AG10803 (cell line): ENCODE measurements at regions not wholly inside any gene's neighbourhood (a gene's known extent, or its start where the extent isn't known, plus 50 kb on each side); places are given as distances from the start of the nearest gene placed in this dataset.

ENCODE experiments used
- DNase-seq: peaks from one replicate; pipeline ENCODE4 v3.0.0; 2010; ENCODE audit warnings: low read depth
- H3K4me3 ChIP-seq: 2 replicates; pipeline ENCODE4 v1.5.1; 2011; ENCODE audit warnings: mild to moderate bottlenecking, low read length, control low read depth
- TF ChIP-seq, protein P1 (sequence below): conservative IDR thresholded peaks from 2 replicates; pipeline ENCODE4 v1.5.1; 2011; ENCODE audit warnings: mild to moderate bottlenecking, low read length, control low read depth, inconsistent platforms

DNA sequence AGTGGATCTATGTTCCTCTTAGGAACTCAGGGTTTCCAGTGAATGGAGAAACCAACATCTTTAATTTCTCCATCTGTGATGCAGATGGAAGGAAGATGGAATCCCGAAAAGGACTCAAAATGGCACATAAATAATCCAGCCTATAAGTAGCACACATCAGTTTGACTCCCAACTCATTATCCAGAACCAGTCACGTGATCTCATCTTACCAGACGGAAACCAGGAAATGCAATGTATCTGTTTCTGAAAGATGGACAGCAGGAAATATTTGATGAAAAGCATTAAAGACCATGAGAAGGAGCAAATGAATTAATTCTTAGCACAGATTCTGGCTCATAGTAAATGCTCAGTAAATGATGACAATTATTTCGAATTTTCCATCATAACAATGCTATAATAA lies 443.1 kb upstream of the FMR1 start:
- TF ChIP-seq, protein P1, sequence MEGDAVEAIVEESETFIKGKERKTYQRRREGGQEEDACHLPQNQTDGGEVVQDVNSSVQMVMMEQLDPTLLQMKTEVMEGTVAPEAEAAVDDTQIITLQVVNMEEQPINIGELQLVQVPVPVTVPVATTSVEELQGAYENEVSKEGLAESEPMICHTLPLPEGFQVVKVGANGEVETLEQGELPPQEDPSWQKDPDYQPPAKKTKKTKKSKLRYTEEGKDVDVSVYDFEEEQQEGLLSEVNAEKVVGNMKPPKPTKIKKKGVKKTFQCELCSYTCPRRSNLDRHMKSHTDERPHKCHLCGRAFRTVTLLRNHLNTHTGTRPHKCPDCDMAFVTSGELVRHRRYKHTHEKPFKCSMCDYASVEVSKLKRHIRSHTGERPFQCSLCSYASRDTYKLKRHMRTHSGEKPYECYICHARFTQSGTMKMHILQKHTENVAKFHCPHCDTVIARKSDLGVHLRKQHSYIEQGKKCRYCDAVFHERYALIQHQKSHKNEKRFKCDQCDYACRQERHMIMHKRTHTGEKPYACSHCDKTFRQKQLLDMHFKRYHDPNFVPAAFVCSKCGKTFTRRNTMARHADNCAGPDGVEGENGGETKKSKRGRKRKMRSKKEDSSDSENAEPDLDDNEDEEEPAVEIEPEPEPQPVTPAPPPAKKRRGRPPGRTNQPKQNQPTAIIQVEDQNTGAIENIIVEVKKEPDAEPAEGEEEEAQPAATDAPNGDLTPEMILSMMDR: no peak
- no peak for DNase-seq
- H3K4me3 ChIP-seq: no peak overlapping the region

DNA sequence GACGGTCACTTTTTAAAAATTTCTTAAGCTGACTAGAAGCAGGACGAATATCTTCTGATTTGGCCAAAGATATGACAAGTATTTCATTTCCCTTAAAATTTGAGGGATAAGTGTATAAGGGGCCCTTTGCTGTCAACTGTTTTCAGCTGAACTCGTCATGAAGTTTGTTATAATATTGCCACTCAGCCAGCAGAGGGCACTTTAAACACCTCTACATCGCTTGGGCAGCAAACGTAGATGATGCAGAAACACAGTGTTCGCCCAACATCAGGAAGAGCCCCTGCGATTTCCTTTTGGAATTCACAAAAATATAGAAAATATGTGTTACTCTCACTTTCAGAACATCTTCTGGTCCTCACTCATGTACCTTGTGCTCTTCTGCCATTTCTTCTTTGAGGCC lies 435.7 kb upstream of the FMR1 start:
- DNase-seq: no peak
- TF ChIP-seq, protein P1: peak; percentile 10; the same call in 1 of the 2 replicates
- H3K4me3 ChIP-seq: no peak overlapping the region

DNA sequence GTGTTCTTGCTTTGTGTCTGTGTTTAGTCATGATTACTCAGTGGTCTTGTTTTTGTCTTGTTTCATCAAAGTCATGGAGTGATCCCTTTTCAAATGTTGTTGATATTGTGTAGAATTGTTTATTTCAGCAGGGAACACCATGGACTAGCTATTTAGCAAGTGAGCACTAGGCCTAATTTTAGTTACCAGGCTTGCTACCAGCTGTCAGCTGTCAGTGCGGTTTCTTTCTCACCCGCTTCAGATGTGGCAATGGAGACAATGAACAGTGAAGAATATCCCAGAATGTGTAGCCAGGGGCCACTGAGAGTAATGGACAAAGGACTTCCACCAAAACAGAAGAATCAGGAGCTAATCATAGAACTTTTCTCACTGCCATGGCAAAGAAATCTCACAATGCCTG lies 432.8 kb upstream of the FMR1 start:
- TF ChIP-seq, protein P1: no peak
- no peak overlapping the region for H3K4me3 ChIP-seq

DNA sequence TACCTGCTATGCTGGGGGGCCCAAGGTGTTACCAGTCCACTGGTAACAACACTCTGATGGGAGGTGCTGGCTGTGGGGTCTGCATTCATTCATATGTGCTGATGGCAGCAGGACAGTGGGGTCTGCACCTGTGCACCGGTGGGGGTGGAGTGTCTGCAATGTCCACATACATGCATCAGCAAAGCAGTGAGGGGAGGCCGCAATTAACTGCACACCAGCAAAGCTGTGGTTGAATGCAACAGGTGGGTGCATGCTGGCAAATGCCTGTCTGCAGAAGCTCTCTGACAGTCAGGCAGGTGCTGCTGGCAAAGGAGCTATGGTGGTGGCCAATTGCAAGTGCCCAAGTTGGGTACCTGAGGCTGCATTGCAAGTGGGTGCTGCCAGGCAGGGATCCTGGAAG lies 426.5 kb upstream of the FMR1 start:
- DNase-seq: no peak
- TF ChIP-seq, protein P1: no peak
- no peak overlapping the region for H3K4me3 ChIP-seq

More for the DNA sequence above, 432.8 kb upstream of the FMR1 start:
- no peak for DNase-seq

DNA sequence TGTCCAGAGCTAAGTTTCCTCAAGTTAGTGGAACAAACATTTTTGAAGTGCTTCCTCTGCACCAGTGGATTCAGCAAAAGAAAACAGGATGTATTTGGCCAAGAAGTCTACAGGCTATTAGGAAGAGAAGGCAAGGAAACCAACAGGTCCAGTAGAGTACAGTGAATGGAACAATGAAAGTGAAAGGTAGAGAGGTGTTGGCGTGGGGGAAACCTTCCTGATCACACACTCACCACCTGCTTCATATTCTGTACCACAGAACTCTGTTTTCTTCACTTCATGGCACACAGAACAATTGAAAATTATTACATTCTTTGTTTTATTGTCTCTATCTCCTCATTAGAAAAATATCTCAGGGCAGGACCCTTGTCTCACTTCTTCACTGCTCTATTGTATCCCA lies 417.4 kb upstream of the FMR1 start:
- TF ChIP-seq, protein P1: no peak
- DNase-seq: no peak
- H3K4me3 ChIP-seq: no peak overlapping the region

DNA sequence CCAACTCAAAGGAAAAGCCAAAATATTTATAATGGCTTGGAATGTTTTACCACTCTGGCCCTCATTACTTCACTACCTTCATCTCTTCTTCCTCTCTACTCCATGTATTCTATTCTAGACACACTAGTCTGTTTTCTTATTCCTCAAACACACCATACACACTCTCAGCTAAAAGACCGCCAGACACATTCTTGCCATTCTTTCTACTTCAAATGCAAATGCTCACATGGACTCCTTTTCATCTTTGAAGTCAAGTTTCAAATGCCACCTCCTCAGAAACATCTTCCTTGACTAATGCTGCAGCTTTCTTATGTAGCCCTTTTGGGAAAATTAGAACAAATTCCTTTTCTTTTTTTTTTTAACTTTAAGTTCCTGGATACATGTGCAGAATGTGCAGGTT lies 412.9 kb upstream of the FMR1 start:
- H3K4me3 ChIP-seq: no peak overlapping the region
- TF ChIP-seq, protein P1: no peak
- DNase-seq: no peak

DNA sequence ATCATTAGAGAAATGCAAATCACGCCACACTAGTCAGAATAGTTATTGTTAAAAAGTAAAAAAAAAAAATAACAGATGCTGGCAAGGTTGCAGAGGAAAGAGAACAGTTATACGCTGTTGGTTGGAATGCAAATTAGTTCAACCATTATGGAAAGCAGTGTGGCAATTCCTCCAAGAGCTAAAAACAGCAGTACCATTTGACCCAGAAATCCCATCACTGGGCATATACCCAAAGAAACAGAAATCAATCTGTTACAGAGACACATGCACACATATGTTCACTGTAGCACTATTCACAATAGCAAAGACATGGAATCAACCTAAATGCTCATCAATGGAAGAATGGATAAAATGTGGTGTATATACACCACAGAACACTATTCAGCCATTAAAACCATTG lies 388.7 kb upstream of the FMR1 start:
- H3K4me3 ChIP-seq: no peak overlapping the region
- DNase-seq: no peak
- TF ChIP-seq, protein P1: no peak
